GM21825 (cell line): ENCODE measurements at regions not wholly inside any gene's neighbourhood (a gene's known extent, or its start where the extent isn't known, plus 50 kb on each side); places are given as distances from the start of the nearest gene placed in this dataset.
A peak's percentile ranks its signal among the peaks of the same experiment; 100 is the strongest.

Experiments
- ATAC-seq: cut with Tn5 transposase; IDR thresholded peaks from one replicate; pipeline ENCODE4 v1.9.1; 2021; ENCODE audit warnings: mild to moderate bottlenecking, moderate library complexity; ENCODE audit not compliant: unreplicated experiment

- ATAC-seq, result no peak
Measured at GRCh38 chr6:54710456-54710855, 136.1 kb upstream of the FAM83B start.

GRCh38 chr6:54716010-54716409 is 130.6 kb upstream of the FAM83B start:
- no peak for ATAC-seq

GRCh38 chr6:54716877-54717276 is 129.7 kb upstream of the FAM83B start:
- ATAC-seq, result no peak

- peak; percentile 89 for ATAC-seq
Measured at GRCh38 chr6:54717849-54718455, 128.6 kb upstream of the FAM83B start.

GRCh38 chr6:54718541-54719023 is 128.0 kb upstream of the FAM83B start:
- no peak for ATAC-seq

- ATAC-seq, result no peak
Measured at GRCh38 chr6:54719131-54719530, 127.4 kb upstream of the FAM83B start.

GRCh38 chr6:54719633-54720032 is 126.9 kb upstream of the FAM83B start:
- no peak for ATAC-seq

- no peak for ATAC-seq
Measured at GRCh38 chr6:54722328-54722727, 124.2 kb upstream of the FAM83B start.

- no peak for ATAC-seq
Measured at GRCh38 chr6:54729716-54730115, 116.9 kb upstream of the FAM83B start.

GRCh38 chr6:54730767-54731630 is 115.6 kb upstream of the FAM83B start:
- no peak for ATAC-seq

- ATAC-seq, result no peak
Measured at GRCh38 chr6:54737247-54737646, 109.3 kb upstream of the FAM83B start.

- ATAC-seq, result no peak
Measured at GRCh38 chr6:54747955-54748354, 98.6 kb upstream of the FAM83B start.

GRCh38 chr6:54754406-54754805 is 92.2 kb upstream of the FAM83B start:
- no peak for ATAC-seq

- no peak for ATAC-seq
Measured at GRCh38 chr6:54758340-54758739, 88.2 kb upstream of the FAM83B start.

- no peak for ATAC-seq
Measured at GRCh38 chr6:54768494-54768893, 78.1 kb upstream of the FAM83B start.

- no peak for ATAC-seq
Measured at GRCh38 chr6:54770328-54770727, 76.2 kb upstream of the FAM83B start.

- no peak for ATAC-seq
Measured at GRCh38 chr6:54771968-54772367, 74.6 kb upstream of the FAM83B start.

GRCh38 chr6:54772610-54773009 is 74.0 kb upstream of the FAM83B start:
- ATAC-seq, result no peak

GRCh38 chr6:54775576-54775975 is 71.0 kb upstream of the FAM83B start:
- ATAC-seq, result no peak

- ATAC-seq, result no peak
Measured at GRCh38 chr6:54776891-54777290, 69.7 kb upstream of the FAM83B start.

- no peak for ATAC-seq
Measured at GRCh38 chr6:54778731-54779130, 67.8 kb upstream of the FAM83B start.

- ATAC-seq, result no peak
Measured at GRCh38 chr6:54784011-54784410, 62.6 kb upstream of the FAM83B start.
